ENCODE measurements at regions not wholly inside any gene's neighbourhood (a gene's known extent, or its start where the extent isn't known, plus 50 kb on each side); places are given as distances from the start of the nearest gene placed in this dataset.
A peak's percentile ranks its signal among the peaks of the same experiment; 100 is the strongest.

GRCh38 chr12:60042835-60043234, 447.0 kb downstream of the SLC16A7 start:
- no peak for DNase-seq (ENCODE audit: low spot score)

GRCh38 chr12:60043236-60043635, 447.4 kb downstream of the SLC16A7 start:
- no peak for DNase-seq (ENCODE audit: low spot score)

GRCh38 chr12:60052483-60052882, 456.7 kb downstream of the SLC16A7 start:
- DNase-seq (ENCODE audit: low spot score): no peak

GRCh38 chr12:60059180-60059579, 463.4 kb downstream of the SLC16A7 start:
- DNase-seq (ENCODE audit: low spot score): no peak

- DNase-seq (ENCODE audit: low spot score): no peak
Observed at GRCh38 chr12:60066655-60067054, 470.8 kb downstream of the SLC16A7 start.

- peak; percentile 12 for DNase-seq (ENCODE audit: low spot score)
Observed at GRCh38 chr12:60070552-60070951, 474.7 kb downstream of the SLC16A7 start.

GRCh38 chr12:60071759-60072191, 475.9 kb downstream of the SLC16A7 start:
- no peak for DNase-seq (ENCODE audit: low spot score)

- DNase-seq (ENCODE audit: low spot score): no peak
Observed at GRCh38 chr12:60072911-60073310, 477.1 kb downstream of the SLC16A7 start.

- DNase-seq (ENCODE audit: low spot score): no peak
Observed at GRCh38 chr12:60075091-60075490, 479.3 kb downstream of the SLC16A7 start.

- DNase-seq (ENCODE audit: low spot score): no peak
Observed at GRCh38 chr12:60078026-60078425, 482.2 kb downstream of the SLC16A7 start.

GRCh38 chr12:60093428-60093827, 497.6 kb downstream of the SLC16A7 start:
- DNase-seq (ENCODE audit: low spot score): no peak

GRCh38 chr12:60094436-60094835, 498.6 kb downstream of the SLC16A7 start:
- DNase-seq (ENCODE audit: low spot score): no peak

GRCh38 chr12:60096727-60097126, 500.9 kb downstream of the SLC16A7 start:
- no peak for DNase-seq (ENCODE audit: low spot score)

GRCh38 chr12:60100160-60100559, 504.3 kb downstream of the SLC16A7 start:
- DNase-seq (ENCODE audit: low spot score): no peak

GRCh38 chr12:60100852-60101251, 505.0 kb downstream of the SLC16A7 start:
- DNase-seq (ENCODE audit: low spot score): no peak

- DNase-seq (ENCODE audit: low spot score): no peak
Observed at GRCh38 chr12:60101715-60102114, 505.9 kb downstream of the SLC16A7 start.

- DNase-seq (ENCODE audit: low spot score): no peak
Observed at GRCh38 chr12:60106214-60106613, 510.4 kb downstream of the SLC16A7 start.

- DNase-seq (ENCODE audit: low spot score): no peak
Observed at GRCh38 chr12:60107992-60108391, 512.2 kb downstream of the SLC16A7 start.

- DNase-seq (ENCODE audit: low spot score): no peak
Observed at GRCh38 chr12:60112063-60112462, 516.2 kb downstream of the SLC16A7 start.

GRCh38 chr12:60112763-60113162, 516.9 kb downstream of the SLC16A7 start:
- DNase-seq (ENCODE audit: low spot score): no peak

- no peak for DNase-seq (ENCODE audit: low spot score)
Observed at GRCh38 chr12:60114169-60114568, 518.3 kb downstream of the SLC16A7 start.

GRCh38 chr12:60119327-60119726, 523.5 kb downstream of the SLC16A7 start:
- DNase-seq (ENCODE audit: low spot score): no peak

- no peak for DNase-seq (ENCODE audit: low spot score)
Observed at GRCh38 chr12:60120199-60120598, 524.4 kb downstream of the SLC16A7 start.

GRCh38 chr12:60123557-60123956, 527.7 kb downstream of the SLC16A7 start:
- DNase-seq (ENCODE audit: low spot score): no peak

GRCh38 chr12:60137513-60137912, 541.7 kb downstream of the SLC16A7 start:
- no peak for DNase-seq (ENCODE audit: low spot score)
